ENCODE measurements at regions not wholly inside any gene's neighbourhood (a gene's known extent, or its start where the extent isn't known, plus 50 kb on each side); places are given as distances from the start of the nearest gene placed in this dataset.

- Histone ChIP-seq H3K27me3 (ENCODE audit: control insufficient read depth, insufficient read depth, low read length) (no peaks in the 10 kb centered on the region), H3K36me3 (ENCODE audit: control insufficient read depth, insufficient read depth, low read length) (no peaks in the 10 kb centered on the region), H3K4me3 (ENCODE audit: low read depth, low read length) (no peak overlapping the region)
- DNase-seq (ENCODE audit: low read depth) = no peak
- POLR2A ChIA-PET = no interaction called here
- TF ChIP-seq, protein P1, sequence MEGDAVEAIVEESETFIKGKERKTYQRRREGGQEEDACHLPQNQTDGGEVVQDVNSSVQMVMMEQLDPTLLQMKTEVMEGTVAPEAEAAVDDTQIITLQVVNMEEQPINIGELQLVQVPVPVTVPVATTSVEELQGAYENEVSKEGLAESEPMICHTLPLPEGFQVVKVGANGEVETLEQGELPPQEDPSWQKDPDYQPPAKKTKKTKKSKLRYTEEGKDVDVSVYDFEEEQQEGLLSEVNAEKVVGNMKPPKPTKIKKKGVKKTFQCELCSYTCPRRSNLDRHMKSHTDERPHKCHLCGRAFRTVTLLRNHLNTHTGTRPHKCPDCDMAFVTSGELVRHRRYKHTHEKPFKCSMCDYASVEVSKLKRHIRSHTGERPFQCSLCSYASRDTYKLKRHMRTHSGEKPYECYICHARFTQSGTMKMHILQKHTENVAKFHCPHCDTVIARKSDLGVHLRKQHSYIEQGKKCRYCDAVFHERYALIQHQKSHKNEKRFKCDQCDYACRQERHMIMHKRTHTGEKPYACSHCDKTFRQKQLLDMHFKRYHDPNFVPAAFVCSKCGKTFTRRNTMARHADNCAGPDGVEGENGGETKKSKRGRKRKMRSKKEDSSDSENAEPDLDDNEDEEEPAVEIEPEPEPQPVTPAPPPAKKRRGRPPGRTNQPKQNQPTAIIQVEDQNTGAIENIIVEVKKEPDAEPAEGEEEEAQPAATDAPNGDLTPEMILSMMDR (IDR thresholded peaks at IDR 0.05; ENCODE audit: insufficient read depth, low read depth, low read length) = no peak
- CTCF ChIA-PET = no interaction called here
Observed at GRCh38 chr2:220512419-220512818, 885.0 kb downstream of the SLC4A3 start.

GRCh38 chr2:220513573-220514288 is 886.3 kb downstream of the SLC4A3 start:
- ChIA-PET CTCF (interaction anchor here (0.6 kb wide), 1 partner anchor 490 kb away, joined by 3 read pairs; no protein-coding TSS in a partner anchor), POLR2A (interaction anchor here (0.6 kb wide), 1 partner anchor 147 kb away, joined by 3 read pairs; no protein-coding TSS in a partner anchor)
- TF ChIP-seq, protein P1 (IDR thresholded peaks at IDR 0.05; ENCODE audit: insufficient read depth, low read depth, low read length) = no peak
- H3K27me3 ChIP-seq (ENCODE audit: control insufficient read depth, insufficient read depth, low read length) = no peaks in the 10 kb centered on the region
- no peaks in the 10 kb centered on the region for H3K36me3 ChIP-seq (ENCODE audit: control insufficient read depth, insufficient read depth, low read length)
- DNase-seq (ENCODE audit: low read depth) = no peak
- H3K4me3 ChIP-seq (ENCODE audit: low read depth, low read length) = no peak overlapping the region

DNA sequence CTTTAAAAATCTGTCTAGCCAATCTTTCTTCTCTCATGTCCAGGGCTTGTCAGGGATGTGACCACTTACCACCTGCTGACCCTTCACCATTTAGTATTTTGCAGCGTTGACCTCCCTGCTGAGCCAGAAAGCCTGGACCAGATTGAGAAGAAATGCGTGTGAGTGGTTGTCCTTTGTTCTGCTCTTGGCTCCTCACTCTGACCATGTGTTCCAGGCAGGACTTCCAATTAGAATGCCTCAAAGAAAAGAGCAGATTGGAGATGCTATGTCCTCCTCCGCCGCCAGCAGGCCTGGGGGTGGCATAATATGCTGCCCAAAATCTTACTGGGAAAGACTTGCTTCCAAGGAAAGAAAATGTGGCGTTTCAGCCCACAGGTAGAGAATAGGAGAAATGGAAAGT is 894.1 kb downstream of the SLC4A3 start:
- H3K4me3 ChIP-seq (ENCODE audit: low read depth, low read length) = no peak overlapping the region
- CTCF ChIA-PET = no interaction called here
- POLR2A ChIA-PET = no interaction called here

GRCh38 chr2:220528180-220528675 is 900.8 kb downstream of the SLC4A3 start:
- TF ChIP-seq, protein P1 (IDR thresholded peaks at IDR 0.05; ENCODE audit: insufficient read depth, low read depth, low read length) = no peak
- ChIA-PET CTCF (no interaction called here), POLR2A (no interaction called here)
- Histone ChIP-seq H3K4me3 (ENCODE audit: low read depth, low read length) (no peak overlapping the region), H3K36me3 (ENCODE audit: control insufficient read depth, insufficient read depth, low read length) (no peaks in the 10 kb centered on the region), H3K27me3 (ENCODE audit: control insufficient read depth, insufficient read depth, low read length) (no peaks in the 10 kb centered on the region)
- no peak for DNase-seq (ENCODE audit: low read depth)

More for the DNA sequence above, 894.1 kb downstream of the SLC4A3 start:
- Histone ChIP-seq H3K36me3 (ENCODE audit: control insufficient read depth, insufficient read depth, low read length) (no peaks in the 10 kb centered on the region), H3K27me3 (ENCODE audit: control insufficient read depth, insufficient read depth, low read length) (no peaks in the 10 kb centered on the region)
- TF ChIP-seq, protein P1 (IDR thresholded peaks at IDR 0.05; ENCODE audit: insufficient read depth, low read depth, low read length) = no peak
- no peak for DNase-seq (ENCODE audit: low read depth)

GRCh38 chr2:220531216-220531615 is 903.8 kb downstream of the SLC4A3 start:
- POLR2A ChIA-PET = no interaction called here
- no peak overlapping the region for H3K4me3 ChIP-seq (ENCODE audit: low read depth, low read length)
- no peaks in the 10 kb centered on the region for H3K27me3 ChIP-seq (ENCODE audit: control insufficient read depth, insufficient read depth, low read length)
- no peaks in the 10 kb centered on the region for H3K36me3 ChIP-seq (ENCODE audit: control insufficient read depth, insufficient read depth, low read length)
- no peak for DNase-seq (ENCODE audit: low read depth)
- TF ChIP-seq, protein P1 (IDR thresholded peaks at IDR 0.05; ENCODE audit: insufficient read depth, low read depth, low read length) = no peak
- CTCF ChIA-PET = no interaction called here
